Prostate gland (tissue), 2 donors: ENCODE measurements at regions not wholly inside any gene's neighbourhood (a gene's known extent, or its start where the extent isn't known, plus 50 kb on each side); places are given as distances from the start of the nearest gene placed in this dataset.

ENCODE experiments used
- DNase-seq: peaks from one replicate; pipeline ENCODE4 v3.0.0-alpha.2; 2019; ENCODE audit warnings: low spot score
- H3K27ac ChIP-seq, 2 donors: fragments of 200-600 bp; sonication (generic); 2 replicates each; pipeline ENCODE4 v1.5.1; 2017 to 2019
- H3K27me3 ChIP-seq: fragments of 200-600 bp; sonication (generic); replicated peaks from 2 replicates; pipeline ENCODE4 v1.5.1; 2019; ENCODE audit not compliant: insufficient read depth
- H3K36me3 ChIP-seq, 2 donors: fragments of 200-600 bp; sonication (generic); 1 replicate in 1 of 2; 2 replicates in 1 of 2; pipeline versions ENCODE4 v1.5.1 to v1.8.1; 2017 to 2019
- H3K4me1 ChIP-seq: fragments of 200-600 bp; sonication (generic); replicated peaks from 2 replicates; pipeline ENCODE4 v1.5.1; 2019
- H3K4me3 ChIP-seq, 2 donors: fragments of 200-600 bp; sonication (generic); 2 replicates each; pipeline ENCODE4 v1.5.1; 2017 to 2019
- H3K9me3 ChIP-seq: fragments of 200-600 bp; sonication (generic); 2 replicates; pipeline ENCODE4 v1.5.1; 2017
- CTCF ChIP-seq, 4 experiments: fragments of 200-600 bp in 2 of 4; fragments of 450-650 bp in 2 of 4; sonication (generic) in 2 of 4; IDR thresholded peaks; 1 replicate in 3 of 4; 2 replicates in 1 of 4; pipeline ENCODE4 v1.5.1; 2016 to 2019; ENCODE audit warnings: antibody characterized with exemption in 4 of 4, mild to moderate bottlenecking in 2 of 4, moderate library complexity in 2 of 4
- POLR2A ChIP-seq: fragments of 450-650 bp; IDR thresholded peaks from one replicate; pipeline ENCODE4 v1.6.1; 2016; ENCODE audit warnings: antibody characterized with exemption, mild to moderate bottlenecking
- POLR2AphosphoS5 ChIP-seq: sonication (generic); formaldehyde crosslinking; IDR thresholded peaks from one replicate; pipeline ENCODE4 v1.6.1; 2017; ENCODE audit warnings: antibody characterized with exemption
- WGBS: methylation state at CpG from one replicate; pipeline ENCODE4 v1.1.5; 2018; 5-methylcytosine and 5-hydroxymethylcytosine counted together
- intact Hi-C: fragments of 100-400 bp; cut with DNase I; formaldehyde crosslinking; loops from one replicate; pipeline ENCODE4 v1.14.2; 2022

GRCh38 chr18:27447451-27447881 is 262.4 kb upstream of the CHST9 start:
- intact Hi-C loops: no loop called here
- DNase-seq: no peak
- H3K27ac ChIP-seq: no peak overlapping the region
- no peaks in the 10 kb centered on the region for H3K9me3 ChIP-seq
- TF ChIP-seq POLR2AphosphoS5 (no peak), POLR2A (no peak), CTCF (IDR thresholded peaks at IDR 0.05) (no peak)
- H3K27me3 ChIP-seq: no peaks in the 10 kb centered on the region
- no peak overlapping the region for H3K4me3 ChIP-seq
- H3K36me3 ChIP-seq: no peaks in the 10 kb centered on the region
- 61% methylated on average over 5 of the region's 5 CpGs for WGBS
- H3K4me1 ChIP-seq: no peaks in the 10 kb centered on the region

GRCh38 chr18:27430595-27430994 is 245.5 kb upstream of the CHST9 start:
- Histone ChIP-seq H3K27ac (no peak overlapping the region), H3K4me1 (no peaks in the 10 kb centered on the region), H3K9me3 (no peaks in the 10 kb centered on the region), H3K27me3 (no peaks in the 10 kb centered on the region), H3K4me3 (no peak overlapping the region), H3K36me3 (no peaks in the 10 kb centered on the region)
- intact Hi-C loops: no loop called here
- 92% methylated on average over 2 of the region's 2 CpGs for WGBS
- DNase-seq: no peak
- TF ChIP-seq POLR2AphosphoS5: no peak
- TF ChIP-seq CTCF (IDR thresholded peaks at IDR 0.05): no peak
- no peak for TF ChIP-seq POLR2A

- 100% methylated on average over 2 of the region's 2 CpGs for WGBS
- no peak for TF ChIP-seq POLR2A
- no peak for TF ChIP-seq POLR2AphosphoS5
- no peak for TF ChIP-seq CTCF (IDR thresholded peaks at IDR 0.05)
These were observed 243.8 kb upstream of the CHST9 start for GRCh38 chr18:27428716-27429475.

GRCh38 chr18:27428120-27428519 is 243.0 kb upstream of the CHST9 start:
- TF ChIP-seq POLR2AphosphoS5: no peak
- no peak for TF ChIP-seq CTCF (IDR thresholded peaks at IDR 0.05)
- TF ChIP-seq POLR2A: no peak
- H3K4me3 ChIP-seq: no peak overlapping the region
- no peaks in the 10 kb centered on the region for H3K9me3 ChIP-seq
- 90% methylated on average over 2 of the region's 2 CpGs for WGBS
- no peaks in the 10 kb centered on the region for H3K4me1 ChIP-seq
- DNase-seq: no peak
- H3K27me3 ChIP-seq: no peaks in the 10 kb centered on the region
- intact Hi-C loops: no loop called here
- no peak overlapping the region for H3K27ac ChIP-seq
- no peaks in the 10 kb centered on the region for H3K36me3 ChIP-seq

More at GRCh38 chr18:27428716-27429475, 243.8 kb upstream of the CHST9 start:
- Histone ChIP-seq H3K4me1 (no peaks in the 10 kb centered on the region), H3K9me3 (no peaks in the 10 kb centered on the region), H3K27ac (no peak overlapping the region), H3K27me3 (no peaks in the 10 kb centered on the region), H3K4me3 (no peak overlapping the region), H3K36me3 (no peaks in the 10 kb centered on the region)
- no peak for DNase-seq
- intact Hi-C loops: no loop called here

- H3K36me3 ChIP-seq: no peaks in the 10 kb centered on the region
- DNase-seq: no peak
- H3K4me1 ChIP-seq: no peaks in the 10 kb centered on the region
- intact Hi-C loops: no loop called here
- no peaks in the 10 kb centered on the region for H3K9me3 ChIP-seq
- H3K27ac ChIP-seq: no peak overlapping the region
- H3K4me3 ChIP-seq: no peak overlapping the region
- TF ChIP-seq POLR2A (no peak), CTCF (IDR thresholded peaks at IDR 0.05) (no peak), POLR2AphosphoS5 (no peak)
- H3K27me3 ChIP-seq: no peaks in the 10 kb centered on the region
- WGBS: 89% methylated on average over 3 of the region's 3 CpGs
These were observed 238.5 kb upstream of the CHST9 start for GRCh38 chr18:27423581-27423980.
